GM20000 (cell line): ENCODE measurements at regions not wholly inside any gene's neighbourhood (a gene's known extent, or its start where the extent isn't known, plus 50 kb on each side); places are given as distances from the start of the nearest gene placed in this dataset.

Source experiments
- DNase-seq: peaks from one replicate; pipeline ENCODE4 v3.0.0; 2012; ENCODE audit warnings: low spot score
- TF ChIP-seq, protein P1 (sequence below): IDR thresholded peaks from 2 replicates; pipeline ENCODE4 v1.5.1; 2012; ENCODE audit warnings: mild to moderate bottlenecking, control low read depth; ENCODE audit errors: extremely low read depth, missing control alignments

- DNase-seq: no peak
- TF ChIP-seq, protein P1, sequence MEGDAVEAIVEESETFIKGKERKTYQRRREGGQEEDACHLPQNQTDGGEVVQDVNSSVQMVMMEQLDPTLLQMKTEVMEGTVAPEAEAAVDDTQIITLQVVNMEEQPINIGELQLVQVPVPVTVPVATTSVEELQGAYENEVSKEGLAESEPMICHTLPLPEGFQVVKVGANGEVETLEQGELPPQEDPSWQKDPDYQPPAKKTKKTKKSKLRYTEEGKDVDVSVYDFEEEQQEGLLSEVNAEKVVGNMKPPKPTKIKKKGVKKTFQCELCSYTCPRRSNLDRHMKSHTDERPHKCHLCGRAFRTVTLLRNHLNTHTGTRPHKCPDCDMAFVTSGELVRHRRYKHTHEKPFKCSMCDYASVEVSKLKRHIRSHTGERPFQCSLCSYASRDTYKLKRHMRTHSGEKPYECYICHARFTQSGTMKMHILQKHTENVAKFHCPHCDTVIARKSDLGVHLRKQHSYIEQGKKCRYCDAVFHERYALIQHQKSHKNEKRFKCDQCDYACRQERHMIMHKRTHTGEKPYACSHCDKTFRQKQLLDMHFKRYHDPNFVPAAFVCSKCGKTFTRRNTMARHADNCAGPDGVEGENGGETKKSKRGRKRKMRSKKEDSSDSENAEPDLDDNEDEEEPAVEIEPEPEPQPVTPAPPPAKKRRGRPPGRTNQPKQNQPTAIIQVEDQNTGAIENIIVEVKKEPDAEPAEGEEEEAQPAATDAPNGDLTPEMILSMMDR: no peak
Observed at GRCh38 chr15:91528801-91529200, 324.7 kb upstream of the SLCO3A1 start.

- TF ChIP-seq, protein P1: no peak
- no peak for DNase-seq
Observed at GRCh38 chr15:91529534-91529933, 324.0 kb upstream of the SLCO3A1 start.

- TF ChIP-seq, protein P1: no peak
- DNase-seq: no peak
Observed at GRCh38 chr15:91530279-91530678, 323.2 kb upstream of the SLCO3A1 start.

DNA sequence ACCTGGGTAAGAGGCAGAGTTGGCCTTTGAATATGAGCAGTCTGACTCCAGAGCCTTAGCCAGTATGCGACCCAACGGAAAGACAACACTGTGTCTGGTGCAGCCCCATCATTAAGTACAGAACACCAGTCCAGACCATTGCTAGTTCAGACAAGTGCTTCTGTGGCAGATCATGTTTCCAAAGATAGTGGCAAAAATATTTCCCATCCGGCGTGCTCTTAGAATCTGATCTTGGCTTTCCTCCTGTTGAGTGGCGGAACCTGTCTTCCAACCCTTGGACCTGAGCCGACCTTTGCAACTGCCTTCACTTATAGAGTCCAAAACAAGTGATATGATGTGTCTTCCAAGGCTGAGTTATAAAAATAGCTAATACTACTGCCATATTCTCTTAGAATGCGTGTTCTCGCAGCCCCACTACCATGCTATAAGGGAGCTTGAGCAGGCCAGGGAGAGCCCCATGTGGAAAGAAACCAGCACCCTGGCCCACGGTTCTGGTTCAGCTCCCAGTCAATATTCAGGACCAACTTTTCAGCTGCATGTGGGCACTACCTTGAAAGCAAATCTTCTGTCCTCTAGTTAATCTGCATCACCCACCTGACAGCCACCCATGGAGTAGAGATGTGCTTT lies 322.4 kb upstream of the SLCO3A1 start:
- TF ChIP-seq, protein P1: no peak
- DNase-seq: no peak

- TF ChIP-seq, protein P1: no peak
- DNase-seq: no peak
Observed at GRCh38 chr15:91534235-91534634, 319.3 kb upstream of the SLCO3A1 start.

- DNase-seq: no peak
- TF ChIP-seq, protein P1: no peak
Observed at GRCh38 chr15:91534976-91535375, 318.5 kb upstream of the SLCO3A1 start.

- TF ChIP-seq, protein P1: no peak
- no peak for DNase-seq
Observed at GRCh38 chr15:91535856-91536500, 317.5 kb upstream of the SLCO3A1 start.
